A549 (cell line): ENCODE measurements at regions not wholly inside any gene's neighbourhood (a gene's known extent, or its start where the extent isn't known, plus 50 kb on each side); places are given as distances from the start of the nearest gene placed in this dataset.

Source experiments
- ATAC-seq, 2 experiments: fragments of 200-7000 bp in 1 of 2; fragments of >200 bp in 1 of 2; cut with Nextera tagmentation in 1 of 2; cut with Tn5 transposase in 1 of 2; 3 replicates each; pipeline versions ENCODE4 v1.8.0 to v1.9.1; 2018 to 2020; ENCODE audit warnings: mild to moderate bottlenecking in 1 of 2, moderate library complexity in 1 of 2
- CTCF ChIA-PET: fragments of 300-600 bp; sonication (Branson Sonifier 250); formaldehyde crosslinking; extraction: SDS; loops from one replicate; lab custom pipeline; 2021; ENCODE audit warnings: antibody characterized with exemption, inconsistent platforms; lab: Yijun Ruan, JAX
- POLR2A ChIA-PET: fragments of 350-600 bp; formaldehyde crosslinking; extraction: SDS; loops from one replicate; lab custom pipeline; 2021; ENCODE audit warnings: antibody characterized with exemption, inconsistent platforms; lab: Yijun Ruan, JAX
- DNase-seq, 2 experiments: peaks; one replicate each; pipeline versions ENCODE4 v3.0.0 to v3.0.0-alpha.2; 2011 to 2016; ENCODE audit warnings: low read depth in 1 of 2, low spot score in 1 of 2
- FAIRE-seq: peaks from 2 replicates; lab custom pipeline; 2011; peaks lifted over from hg19 to GRCh38; lab: Jason Lieb, UNC
- H3K27ac ChIP-seq, 2 experiments: fragments of >200 bp; sonication (Bioruptor Twin); formaldehyde crosslinking; 3 replicates each; pipeline ENCODE4 v1.5.1; 2016 to 2017
- H3K4me1 ChIP-seq: fragments of >200 bp; sonication (Bioruptor Twin); formaldehyde crosslinking; 3 replicates; pipeline ENCODE4 v1.6.1; 2016
- H3K4me2 ChIP-seq: fragments of >200 bp; sonication (Bioruptor Twin); formaldehyde crosslinking; 3 replicates; pipeline ENCODE4 v1.6.1; 2016
- H3K4me3 ChIP-seq: fragments of >200 bp; sonication (Bioruptor Twin); formaldehyde crosslinking; 3 replicates; pipeline ENCODE4 v1.5.1; 2016
- H3K9me3 ChIP-seq: fragments of >200 bp; sonication (Bioruptor Twin); formaldehyde crosslinking; 3 replicates; pipeline ENCODE4 v1.6.1; 2016
- CBX8 ChIP-seq: fragments of 200-600 bp; sonication (generic); IDR thresholded peaks from 2 replicates; pipeline ENCODE4 v1.6.1; 2016
- EHF ChIP-seq: fragments of 250-450 bp; sonication (Bioruptor Pico); IDR thresholded peaks from 2 replicates; pipeline ENCODE4 v1.5.0; 2020; ENCODE audit warnings: mild to moderate bottlenecking
- EP300 ChIP-seq, 2 experiments: fragments of >200 bp; sonication (Bioruptor Twin); formaldehyde crosslinking; IDR thresholded peaks; 2 replicates in 1 of 2; 3 replicates in 1 of 2; pipeline ENCODE4 v1.6.1; 2016 to 2017
- FOSB ChIP-seq: fragments of 250-450 bp; sonication (Bioruptor Pico); IDR thresholded peaks from 2 replicates; pipeline ENCODE4 v1.5.0; 2020; ENCODE audit warnings: mild to moderate bottlenecking, moderate library complexity
- FOSL2 ChIP-seq, 2 experiments: fragments of 450-650 bp in 1 of 2; fragments of >200 bp in 1 of 2; sonication (Bioruptor Twin) in 1 of 2; formaldehyde crosslinking; IDR thresholded peaks; 2 replicates each; pipeline versions ENCODE4 v1.5.0 to v1.6.1; 2016 to 2020; ENCODE audit warnings: mild to moderate bottlenecking in 1 of 2, moderate library complexity in 1 of 2
- FOXS1 ChIP-seq: fragments of 250-450 bp; sonication (Bioruptor Pico); IDR thresholded peaks from 2 replicates; pipeline ENCODE4 v1.5.0; 2020; ENCODE audit warnings: mild to moderate bottlenecking, moderate library complexity
- GATA3 ChIP-seq: IDR thresholded peaks from 2 replicates; pipeline ENCODE4 v1.6.1; 2012; ENCODE audit warnings: borderline replicate concordance
- HEYL ChIP-seq: fragments of 250-450 bp; sonication (Bioruptor Pico); IDR thresholded peaks from 2 replicates; pipeline ENCODE4 v1.8.0; 2021; ENCODE audit warnings: mild to moderate bottlenecking, moderate library complexity
- HOXB13 ChIP-seq: fragments of 250-450 bp; sonication (Bioruptor Pico); IDR thresholded peaks from 2 replicates; pipeline ENCODE4 v1.5.0; 2020; ENCODE audit warnings: low read depth, mild to moderate bottlenecking, moderate library complexity
- JUNB ChIP-seq: fragments of >200 bp; sonication (Bioruptor Twin); formaldehyde crosslinking; IDR thresholded peaks from 2 replicates; pipeline ENCODE4 v1.6.1; 2016
- KDM5A ChIP-seq: fragments of 200-600 bp; sonication (generic); IDR thresholded peaks from 2 replicates; pipeline ENCODE4 v1.6.1; 2016; ENCODE audit warnings: antibody characterized with exemption, mild to moderate bottlenecking
- MAFK ChIP-seq: fragments of 450-650 bp; IDR thresholded peaks from 2 replicates; pipeline ENCODE4 v1.6.1; 2014; ENCODE audit not compliant: partially characterized antibody
- NPAS2 ChIP-seq: fragments of 250-450 bp; sonication (Bioruptor Pico); IDR thresholded peaks from 2 replicates; pipeline ENCODE4 v1.8.0; 2022; ENCODE audit warnings: mild to moderate bottlenecking, moderate library complexity, borderline replicate concordance
- NR3C1 ChIP-seq: fragments of >200 bp; sonication (Bioruptor Twin); formaldehyde crosslinking; IDR thresholded peaks from 3 replicates; pipeline ENCODE4 v1.6.1; 2017
- POLR2AphosphoS2 ChIP-seq: conservative IDR thresholded peaks from 2 replicates; pipeline ENCODE4 v1.6.1; 2012; ENCODE audit warnings: low read length, improper control_type of control experiment, inconsistent platforms
- RCOR1 ChIP-seq: fragments of 150-350 bp; IDR thresholded peaks from 2 replicates; pipeline ENCODE4 v1.6.1; 2014; ENCODE audit warnings: antibody characterized with exemption, low read length, low read depth
- SMC3 ChIP-seq: fragments of >200 bp; sonication (Bioruptor Twin); formaldehyde crosslinking; IDR thresholded peaks from 3 replicates; pipeline ENCODE4 v1.6.1; 2018; ENCODE audit warnings: inconsistent platforms
- SREBF2 ChIP-seq: fragments of 450-650 bp; IDR thresholded peaks from 2 replicates; pipeline ENCODE4 v1.6.1; 2014; ENCODE audit warnings: mild to moderate bottlenecking, moderate library complexity
- TFCP2L1 ChIP-seq: fragments of 250-450 bp; sonication (Bioruptor Pico); IDR thresholded peaks from 2 replicates; pipeline ENCODE4 v1.5.0; 2021; ENCODE audit warnings: mild to moderate bottlenecking
- TP53 ChIP-seq: fragments of 250-450 bp; sonication (Bioruptor Pico); IDR thresholded peaks from 2 replicates; pipeline ENCODE4 v1.5.0; 2021; ENCODE audit warnings: mild to moderate bottlenecking, moderate library complexity
- ZFP36 ChIP-seq: fragments of 450-650 bp; IDR thresholded peaks from 2 replicates; pipeline ENCODE4 v1.6.1; 2014; ENCODE audit warnings: borderline replicate concordance; ENCODE audit not compliant: partially characterized antibody
- WGBS: methylation state at CpG from one replicate; pipeline ENCODE4 v1.1.6; 2017; ENCODE audit errors: missing lambda C conversion rate; 5-methylcytosine and 5-hydroxymethylcytosine counted together
- TF ChIP-seq, protein P1 (sequence below): fragments of 450-650 bp; IDR thresholded peaks from 2 replicates; pipeline ENCODE4 v1.6.1; 2014; ENCODE audit warnings: antibody characterized with exemption
- TF ChIP-seq, protein P2 (sequence below): IDR thresholded peaks from 2 replicates; pipeline ENCODE4 v1.6.1; 2012; ENCODE audit warnings: low read depth, borderline replicate concordance
- TF ChIP-seq, protein P3 (sequence below): fragments of 200-600 bp; sonication (generic); IDR thresholded peaks from 2 replicates; pipeline ENCODE4 v1.6.1; 2016; ENCODE audit warnings: antibody characterized with exemption, mild to moderate bottlenecking, moderate library complexity
- TF ChIP-seq, protein P4 (sequence below): fragments of >200 bp; sonication (Bioruptor Twin); formaldehyde crosslinking; IDR thresholded peaks from 3 replicates; pipeline ENCODE4 v1.5.1; 2016
- TF ChIP-seq, protein P5 (sequence below): fragments of >200 bp; sonication (Bioruptor Twin); formaldehyde crosslinking; IDR thresholded peaks from 2 replicates; pipeline ENCODE4 v1.6.1; 2016
- TF ChIP-seq, protein P6 (sequence below): fragments of 250-450 bp; sonication (Bioruptor Pico); IDR thresholded peaks from 2 replicates; pipeline ENCODE4 v1.5.0; 2021; ENCODE audit warnings: mild to moderate bottlenecking, moderate library complexity, borderline replicate concordance

DNA sequence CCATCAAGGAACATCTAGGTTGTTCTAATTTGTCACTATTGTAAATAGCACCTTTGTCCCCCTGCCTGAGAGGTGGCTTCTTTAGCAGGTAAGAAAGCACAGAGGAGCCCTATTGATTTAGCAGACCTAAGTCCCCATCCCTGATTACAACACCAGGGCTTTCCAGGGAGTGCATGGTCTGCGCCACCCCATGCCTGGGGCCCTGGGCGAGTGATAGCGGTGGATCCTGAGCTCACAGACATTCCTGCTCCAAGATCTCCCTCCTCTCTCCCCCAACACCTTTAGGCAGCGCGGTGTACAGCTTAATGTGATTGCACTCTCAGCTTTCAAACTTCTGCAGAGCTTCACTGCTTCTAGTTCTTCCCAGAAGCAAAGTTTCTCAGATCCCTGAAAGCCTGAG lies 67.4 kb upstream of the WWC1 start:
- DNase-seq (no peak), ATAC-seq (no peak), FAIRE-seq (no peak)
- 52% methylated on average over 5 of the region's 5 CpGs for WGBS
- Histone ChIP-seq H3K4me2 (no peak overlapping the region), H3K27ac (no peak overlapping the region), H3K9me3 (no peaks in the 10 kb centered on the region), H3K4me3 (no peak overlapping the region), H3K4me1 (0 out of 3 replicates have a peak, but pooled peaks cover 3% of the 10 kb centered on the region)
- TF ChIP-seq SREBF2 (no peak), JUNB (no peak), FOSL2 (IDR thresholded peaks at IDR 0.05) (no peak), FOSL2 (CRISPR knock-in tag; IDR thresholded peaks at IDR 0.05) (no peak), SMC3 (no peak), TFCP2L1 (CRISPR knock-in tag) (no peak), NPAS2 (CRISPR knock-in tag) (no peak), NR3C1 (no peak), EHF (CRISPR knock-in tag) (no peak), CBX8 (no peak), HEYL (CRISPR knock-in tag) (no peak), EP300 (IDR thresholded peaks at IDR 0.05) (no peak), FOSB (no peak), HOXB13 (CRISPR knock-in tag) (no peak), TP53 (no peak), ZFP36 (no peak)
- TF ChIP-seq, protein P1, sequence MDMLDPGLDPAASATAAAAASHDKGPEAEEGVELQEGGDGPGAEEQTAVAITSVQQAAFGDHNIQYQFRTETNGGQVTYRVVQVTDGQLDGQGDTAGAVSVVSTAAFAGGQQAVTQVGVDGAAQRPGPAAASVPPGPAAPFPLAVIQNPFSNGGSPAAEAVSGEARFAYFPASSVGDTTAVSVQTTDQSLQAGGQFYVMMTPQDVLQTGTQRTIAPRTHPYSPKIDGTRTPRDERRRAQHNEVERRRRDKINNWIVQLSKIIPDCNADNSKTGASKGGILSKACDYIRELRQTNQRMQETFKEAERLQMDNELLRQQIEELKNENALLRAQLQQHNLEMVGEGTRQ = no peak
- TF ChIP-seq, protein P2, sequence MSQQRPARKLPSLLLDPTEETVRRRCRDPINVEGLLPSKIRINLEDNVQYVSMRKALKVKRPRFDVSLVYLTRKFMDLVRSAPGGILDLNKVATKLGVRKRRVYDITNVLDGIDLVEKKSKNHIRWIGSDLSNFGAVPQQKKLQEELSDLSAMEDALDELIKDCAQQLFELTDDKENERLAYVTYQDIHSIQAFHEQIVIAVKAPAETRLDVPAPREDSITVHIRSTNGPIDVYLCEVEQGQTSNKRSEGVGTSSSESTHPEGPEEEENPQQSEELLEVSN = no peak
- TF ChIP-seq, protein P3, sequence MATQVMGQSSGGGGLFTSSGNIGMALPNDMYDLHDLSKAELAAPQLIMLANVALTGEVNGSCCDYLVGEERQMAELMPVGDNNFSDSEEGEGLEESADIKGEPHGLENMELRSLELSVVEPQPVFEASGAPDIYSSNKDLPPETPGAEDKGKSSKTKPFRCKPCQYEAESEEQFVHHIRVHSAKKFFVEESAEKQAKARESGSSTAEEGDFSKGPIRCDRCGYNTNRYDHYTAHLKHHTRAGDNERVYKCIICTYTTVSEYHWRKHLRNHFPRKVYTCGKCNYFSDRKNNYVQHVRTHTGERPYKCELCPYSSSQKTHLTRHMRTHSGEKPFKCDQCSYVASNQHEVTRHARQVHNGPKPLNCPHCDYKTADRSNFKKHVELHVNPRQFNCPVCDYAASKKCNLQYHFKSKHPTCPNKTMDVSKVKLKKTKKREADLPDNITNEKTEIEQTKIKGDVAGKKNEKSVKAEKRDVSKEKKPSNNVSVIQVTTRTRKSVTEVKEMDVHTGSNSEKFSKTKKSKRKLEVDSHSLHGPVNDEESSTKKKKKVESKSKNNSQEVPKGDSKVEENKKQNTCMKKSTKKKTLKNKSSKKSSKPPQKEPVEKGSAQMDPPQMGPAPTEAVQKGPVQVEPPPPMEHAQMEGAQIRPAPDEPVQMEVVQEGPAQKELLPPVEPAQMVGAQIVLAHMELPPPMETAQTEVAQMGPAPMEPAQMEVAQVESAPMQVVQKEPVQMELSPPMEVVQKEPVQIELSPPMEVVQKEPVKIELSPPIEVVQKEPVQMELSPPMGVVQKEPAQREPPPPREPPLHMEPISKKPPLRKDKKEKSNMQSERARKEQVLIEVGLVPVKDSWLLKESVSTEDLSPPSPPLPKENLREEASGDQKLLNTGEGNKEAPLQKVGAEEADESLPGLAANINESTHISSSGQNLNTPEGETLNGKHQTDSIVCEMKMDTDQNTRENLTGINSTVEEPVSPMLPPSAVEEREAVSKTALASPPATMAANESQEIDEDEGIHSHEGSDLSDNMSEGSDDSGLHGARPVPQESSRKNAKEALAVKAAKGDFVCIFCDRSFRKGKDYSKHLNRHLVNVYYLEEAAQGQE = no peak
- TF ChIP-seq, protein P4, sequence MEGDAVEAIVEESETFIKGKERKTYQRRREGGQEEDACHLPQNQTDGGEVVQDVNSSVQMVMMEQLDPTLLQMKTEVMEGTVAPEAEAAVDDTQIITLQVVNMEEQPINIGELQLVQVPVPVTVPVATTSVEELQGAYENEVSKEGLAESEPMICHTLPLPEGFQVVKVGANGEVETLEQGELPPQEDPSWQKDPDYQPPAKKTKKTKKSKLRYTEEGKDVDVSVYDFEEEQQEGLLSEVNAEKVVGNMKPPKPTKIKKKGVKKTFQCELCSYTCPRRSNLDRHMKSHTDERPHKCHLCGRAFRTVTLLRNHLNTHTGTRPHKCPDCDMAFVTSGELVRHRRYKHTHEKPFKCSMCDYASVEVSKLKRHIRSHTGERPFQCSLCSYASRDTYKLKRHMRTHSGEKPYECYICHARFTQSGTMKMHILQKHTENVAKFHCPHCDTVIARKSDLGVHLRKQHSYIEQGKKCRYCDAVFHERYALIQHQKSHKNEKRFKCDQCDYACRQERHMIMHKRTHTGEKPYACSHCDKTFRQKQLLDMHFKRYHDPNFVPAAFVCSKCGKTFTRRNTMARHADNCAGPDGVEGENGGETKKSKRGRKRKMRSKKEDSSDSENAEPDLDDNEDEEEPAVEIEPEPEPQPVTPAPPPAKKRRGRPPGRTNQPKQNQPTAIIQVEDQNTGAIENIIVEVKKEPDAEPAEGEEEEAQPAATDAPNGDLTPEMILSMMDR = no peak
- TF ChIP-seq, protein P5, sequence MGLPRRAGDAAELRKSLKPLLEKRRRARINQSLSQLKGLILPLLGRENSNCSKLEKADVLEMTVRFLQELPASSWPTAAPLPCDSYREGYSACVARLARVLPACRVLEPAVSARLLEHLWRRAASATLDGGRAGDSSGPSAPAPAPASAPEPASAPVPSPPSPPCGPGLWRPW = no peak
- POLR2A ChIA-PET = no interaction called here
- CTCF ChIA-PET = interaction anchor here (1.0 to 1.4 kb wide), 2 partner anchors 636 to 642 kb away, joined by 3 read pairs; no protein-coding TSS in a partner anchor

DNA sequence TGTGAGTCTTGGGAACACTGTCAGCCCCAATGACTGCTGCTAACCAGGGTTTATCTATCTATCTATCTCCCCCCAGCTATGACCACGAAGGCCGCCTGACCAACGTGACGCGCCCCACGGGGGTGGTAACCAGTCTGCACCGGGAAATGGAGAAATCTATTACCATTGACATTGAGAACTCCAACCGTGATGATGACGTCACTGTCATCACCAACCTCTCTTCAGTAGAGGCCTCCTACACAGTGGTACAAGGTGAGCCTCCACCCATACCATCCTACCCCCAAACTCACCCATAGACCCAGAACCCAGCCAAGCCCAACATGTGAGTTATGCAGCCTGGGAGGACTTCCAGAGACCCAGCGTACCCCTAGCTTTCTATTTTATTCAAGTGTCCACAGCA lies 65.4 kb upstream of the WWC1 start:
- POLR2A ChIA-PET = interaction anchor here (0.6 kb wide), 1 partner anchor 11 kb away, joined by 4 read pairs; no protein-coding TSS in a partner anchor
- no peaks in the 10 kb centered on the region for H3K4me1 ChIP-seq
- 76% methylated on average over 10 of the region's 10 CpGs for WGBS
- DNase-seq (no peak), ATAC-seq (no peak), FAIRE-seq (no peak)
- no peak overlapping the region for H3K4me2 ChIP-seq
- no peak overlapping the region for H3K4me3 ChIP-seq
- no peak overlapping the region for H3K27ac ChIP-seq
- no peaks in the 10 kb centered on the region for H3K9me3 ChIP-seq
- CTCF ChIA-PET = no interaction called here
- TF ChIP-seq FOXS1 (CRISPR knock-in tag) (no peak), ZFP36 (no peak), RCOR1 (no peak), KDM5A (no peak), GATA3 (no peak), HEYL (CRISPR knock-in tag) (no peak), POLR2AphosphoS2 (no peak), FOSL2 (IDR thresholded peaks at IDR 0.05) (no peak), FOSL2 (CRISPR knock-in tag; IDR thresholded peaks at IDR 0.05) (no peak), MAFK (no peak)
- TF ChIP-seq, protein P6, sequence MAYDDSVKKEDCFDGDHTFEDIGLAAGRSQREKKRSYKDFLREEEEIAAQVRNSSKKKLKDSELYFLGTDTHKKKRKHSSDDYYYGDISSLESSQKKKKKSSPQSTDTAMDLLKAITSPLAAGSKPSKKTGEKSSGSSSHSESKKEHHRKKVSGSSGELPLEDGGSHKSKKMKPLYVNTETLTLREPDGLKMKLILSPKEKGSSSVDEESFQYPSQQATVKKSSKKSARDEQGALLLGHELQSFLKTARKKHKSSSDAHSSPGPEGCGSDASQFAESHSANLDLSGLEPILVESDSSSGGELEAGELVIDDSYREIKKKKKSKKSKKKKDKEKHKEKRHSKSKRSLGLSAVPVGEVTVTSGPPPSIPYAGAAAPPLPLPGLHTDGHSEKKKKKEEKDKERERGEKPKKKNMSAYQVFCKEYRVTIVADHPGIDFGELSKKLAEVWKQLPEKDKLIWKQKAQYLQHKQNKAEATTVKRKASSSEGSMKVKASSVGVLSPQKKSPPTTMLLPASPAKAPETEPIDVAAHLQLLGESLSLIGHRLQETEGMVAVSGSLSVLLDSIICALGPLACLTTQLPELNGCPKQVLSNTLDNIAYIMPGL = no peak
